NAMALWA (cell line): ENCODE measurements at regions not wholly inside any gene's neighbourhood (a gene's known extent, or its start where the extent isn't known, plus 50 kb on each side); places are given as distances from the start of the nearest gene placed in this dataset.
"Not testable (repeated sequence)": the region's sequence is repeated elsewhere in the genome, so short reads cannot be mapped to it uniquely, and the experiment has no call there.

Experiments
- DNase-seq: peaks from one replicate; pipeline ENCODE4 v3.0.0-alpha.2; 2015; ENCODE audit warnings: low spot score

DNA sequence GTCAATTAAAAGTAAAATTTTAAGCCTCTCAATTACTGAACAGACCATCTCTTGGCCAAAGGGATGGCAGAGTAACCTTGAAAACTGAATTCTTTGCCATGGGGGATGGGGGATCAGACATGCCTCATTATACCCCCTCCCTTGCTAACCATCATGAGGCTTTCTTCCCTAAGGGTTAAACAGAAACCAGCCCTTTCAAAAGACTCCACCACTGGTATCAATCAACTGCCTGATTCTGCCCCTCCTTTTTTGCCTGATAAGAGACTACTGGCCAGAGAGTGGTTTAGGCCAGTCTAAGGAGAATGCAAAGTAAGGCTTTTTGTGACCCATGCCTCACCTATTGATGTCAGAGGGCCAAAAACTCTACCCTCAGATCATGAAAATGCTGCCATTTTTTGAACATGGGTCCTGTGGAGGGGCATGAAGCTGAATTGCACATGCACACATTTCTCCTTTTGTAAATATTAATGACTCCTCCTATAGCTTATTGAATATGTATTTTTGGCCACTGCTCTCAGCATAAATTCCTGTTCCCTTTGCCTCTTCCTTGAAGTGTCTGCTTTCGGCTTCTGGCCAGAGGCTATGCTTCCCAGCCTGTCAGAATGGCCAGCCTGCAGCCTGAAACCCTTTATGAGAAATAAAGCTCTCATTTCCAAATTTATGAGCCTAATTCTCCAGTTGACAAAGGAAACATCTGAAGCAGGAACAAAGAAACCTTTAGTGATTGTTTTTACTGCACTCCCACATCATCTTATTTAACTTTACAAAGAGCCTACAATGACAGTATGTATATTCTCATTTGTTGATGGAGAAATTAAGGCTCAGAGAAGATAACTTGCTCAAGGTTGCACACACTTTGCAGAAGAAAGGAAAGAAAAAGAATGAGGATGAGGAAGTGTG, 270.7 kb upstream of the CELF4 start:
- DNase-seq: no peak

DNA sequence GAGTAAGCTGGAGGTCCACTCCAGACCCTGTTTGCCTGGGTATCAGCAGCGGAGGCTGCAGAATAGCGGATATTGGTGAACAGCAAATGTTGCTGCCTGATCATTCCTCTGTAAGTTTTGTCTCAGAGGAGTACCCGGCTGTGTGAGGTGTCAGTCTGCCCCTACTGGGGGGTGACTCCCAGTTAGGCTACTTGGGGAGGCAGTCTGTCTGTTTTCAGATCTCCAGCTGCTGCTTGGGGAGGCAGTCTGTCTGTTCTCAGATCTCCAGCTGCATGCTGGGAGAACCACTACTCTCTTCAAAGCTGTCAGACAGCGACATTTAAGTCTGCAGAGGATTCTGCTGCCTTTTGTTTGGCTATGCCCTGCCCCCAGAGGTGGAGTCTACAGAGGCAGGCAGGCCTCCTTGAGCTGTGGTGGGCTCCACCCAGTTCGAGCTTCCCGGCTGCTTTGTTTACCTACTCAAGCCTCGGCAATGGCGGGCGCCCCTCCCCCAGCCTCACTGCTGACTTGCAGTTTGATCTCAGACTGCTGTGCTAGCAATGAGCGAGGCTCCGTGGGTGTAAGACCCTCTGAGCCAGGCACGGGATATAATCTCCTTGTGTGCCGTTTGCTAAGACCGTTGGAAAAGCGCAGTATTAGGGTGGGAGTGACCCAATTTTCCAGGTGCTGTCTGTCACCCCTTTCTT, 266.6 kb upstream of the CELF4 start:
- not testable (repeated sequence) for DNase-seq

DNA sequence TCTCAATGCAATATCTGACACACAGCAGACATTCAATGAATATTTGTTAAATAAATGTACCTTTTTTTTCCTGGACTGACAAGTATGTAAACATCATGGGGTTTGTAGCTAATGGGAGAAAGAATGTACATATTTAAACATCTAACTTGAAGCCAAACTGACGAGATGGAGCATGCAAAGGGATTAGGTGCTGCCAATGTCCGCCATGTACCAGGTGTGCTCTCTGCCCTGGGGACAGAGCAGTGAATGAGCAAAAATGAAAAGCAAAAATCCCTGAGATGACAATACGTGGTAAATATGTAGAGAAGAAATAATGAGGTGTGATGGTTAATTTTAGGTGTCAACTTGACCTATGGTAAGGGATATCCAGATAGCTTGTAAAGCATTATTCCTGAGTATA, 247.4 kb upstream of the CELF4 start:
- DNase-seq: no peak

DNA sequence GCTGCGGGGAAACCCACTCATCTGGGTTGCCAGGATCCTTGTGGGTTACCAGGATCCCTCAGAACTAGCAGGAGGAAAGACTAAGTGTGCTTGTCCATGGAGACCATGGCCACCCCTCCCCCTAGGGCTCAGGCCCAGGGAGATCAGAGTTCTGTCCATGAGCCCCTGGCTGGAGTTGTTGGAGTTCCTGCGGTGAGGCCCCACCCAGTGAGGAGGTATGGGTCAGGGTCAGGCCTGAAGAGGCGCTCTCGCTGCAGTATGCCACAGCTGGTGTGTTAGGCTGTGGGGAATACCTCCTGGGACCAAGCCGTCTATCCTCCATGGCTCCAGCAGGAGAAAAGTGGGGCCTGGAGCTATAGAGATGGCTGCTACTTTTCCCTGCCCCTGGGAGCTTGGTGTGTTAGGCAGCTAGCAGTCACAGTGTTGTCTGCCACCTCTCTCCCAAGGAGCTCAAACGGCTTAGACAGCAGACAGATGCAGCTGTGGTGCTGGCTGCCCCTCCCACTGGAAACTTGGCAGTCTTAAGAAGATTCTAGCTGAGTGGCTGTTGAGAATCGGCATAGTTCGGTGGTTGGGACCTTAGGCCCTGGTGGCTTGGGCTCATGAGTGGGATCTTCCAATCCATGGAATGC, 240.3 kb upstream of the CELF4 start:
- DNase-seq: no peak

DNA sequence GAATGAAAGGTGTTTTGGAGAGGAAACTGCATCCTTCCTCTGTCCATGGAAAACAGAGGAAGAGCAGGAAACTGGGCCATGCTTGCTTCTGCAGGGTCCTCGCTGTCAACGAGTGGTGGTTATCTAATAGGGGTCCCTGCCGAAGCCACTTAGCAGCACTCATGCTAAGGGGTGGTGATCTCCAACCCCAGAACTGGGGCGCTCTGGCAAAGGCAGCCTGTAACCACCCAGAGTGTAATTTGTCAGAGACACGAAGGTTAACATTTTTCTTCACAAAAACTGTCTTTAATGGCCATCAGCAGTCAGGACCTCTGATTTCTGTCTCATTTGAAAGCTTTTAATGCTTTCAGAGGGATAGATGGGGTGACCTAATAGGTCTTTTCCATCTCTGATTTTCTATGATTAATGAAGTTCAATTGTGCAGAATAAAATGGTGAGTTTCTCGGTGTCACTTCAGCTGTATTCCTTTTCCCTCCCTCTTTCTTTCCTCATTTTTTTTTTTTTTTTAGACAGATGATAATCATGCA, 231.3 kb upstream of the CELF4 start:
- no peak for DNase-seq

DNA sequence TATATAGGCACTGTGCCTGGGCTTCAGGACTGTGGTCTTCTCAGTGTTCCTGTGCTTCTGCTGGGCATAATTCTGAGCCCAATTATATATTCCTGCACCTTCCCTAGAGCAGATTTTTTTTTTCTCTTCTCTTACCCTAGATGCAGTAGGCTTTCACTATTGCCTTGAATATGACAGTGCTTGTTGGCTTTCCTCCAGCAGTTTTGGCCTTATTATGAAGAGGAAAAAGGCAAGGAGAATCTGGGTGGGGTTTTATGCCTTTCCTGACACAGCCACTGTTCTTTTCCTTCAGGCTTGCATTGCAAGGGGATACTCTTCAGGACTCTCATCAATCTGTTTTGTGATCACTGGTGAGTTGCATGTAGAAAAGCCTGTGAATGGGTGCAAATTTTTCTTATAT, 221.9 kb upstream of the CELF4 start:
- DNase-seq: no peak

DNA sequence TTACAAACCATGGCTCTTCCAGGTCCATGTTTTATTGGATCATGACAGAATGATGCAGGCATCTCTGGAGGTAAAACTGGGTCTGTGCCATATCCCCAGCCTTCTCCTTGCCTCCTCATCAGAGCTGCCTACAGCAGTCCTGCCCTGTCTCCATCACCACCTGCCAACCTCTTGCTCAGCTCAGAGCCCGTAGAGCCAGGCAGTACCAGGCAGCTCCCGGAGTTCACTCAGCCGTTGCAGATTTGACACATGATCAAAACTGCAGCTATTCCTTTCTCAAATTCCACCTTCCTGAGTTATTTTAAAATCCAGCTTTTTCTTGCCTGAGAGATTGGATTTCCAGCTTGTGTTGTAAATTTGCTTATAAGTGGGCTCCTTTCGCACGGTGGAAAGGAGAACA, 218.2 kb upstream of the CELF4 start:
- no peak for DNase-seq

DNA sequence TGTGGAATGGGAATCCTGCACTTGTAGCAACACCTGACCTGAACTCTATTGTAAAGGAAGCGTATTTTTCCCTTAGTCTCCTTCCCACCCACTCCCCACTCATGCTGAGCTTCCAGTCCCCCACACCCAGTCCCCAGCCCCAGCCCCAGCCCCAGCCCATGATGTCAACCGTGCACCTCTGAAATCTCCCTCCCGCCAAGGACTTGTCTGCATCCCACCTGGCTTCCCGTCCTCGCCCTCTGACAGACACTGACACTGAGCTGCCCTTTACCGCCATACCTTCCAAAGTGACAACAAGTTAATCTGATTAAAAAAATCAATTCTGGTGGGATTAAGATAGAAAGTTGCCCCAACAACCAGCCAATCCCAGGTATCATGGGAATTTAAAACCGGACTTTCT, 213.6 kb upstream of the CELF4 start:
- no peak for DNase-seq

DNA sequence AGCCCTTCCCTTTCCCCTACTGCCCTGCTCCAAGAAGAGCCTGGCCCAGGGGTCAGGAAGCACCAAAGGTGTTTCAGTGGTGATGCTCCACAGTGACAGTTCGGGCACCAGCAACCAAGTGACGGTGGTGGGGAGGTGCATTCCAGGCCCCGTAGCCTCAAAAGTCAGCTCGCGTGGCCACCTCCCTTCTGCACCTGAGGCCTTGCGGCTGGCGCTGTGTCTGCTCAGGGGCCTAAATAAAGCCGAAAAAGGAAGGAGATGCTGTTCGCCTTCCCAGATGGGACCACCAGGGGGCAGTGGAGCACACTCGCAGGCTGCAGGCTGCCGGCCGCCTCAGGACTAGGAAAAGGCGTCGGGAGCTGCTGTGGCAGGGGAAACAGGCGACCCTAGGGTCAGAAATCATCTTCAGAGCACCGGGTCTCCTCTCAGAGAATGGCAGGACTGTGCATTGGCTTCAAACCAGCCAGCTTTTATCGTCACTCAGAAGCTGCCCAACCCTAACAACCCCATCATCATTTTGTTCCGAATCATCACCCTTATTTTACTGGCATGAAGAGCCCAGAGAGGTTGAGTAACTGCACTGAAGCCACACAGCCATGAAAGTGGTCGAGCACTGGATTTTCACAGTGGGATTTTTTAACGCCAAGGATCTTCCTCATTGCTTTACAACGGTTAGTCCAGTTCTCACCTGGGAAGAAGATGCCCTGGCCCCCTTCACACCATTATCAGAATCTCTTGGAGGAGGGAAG, 213.0 kb upstream of the CELF4 start:
- peak; percentile 66 for DNase-seq

DNA sequence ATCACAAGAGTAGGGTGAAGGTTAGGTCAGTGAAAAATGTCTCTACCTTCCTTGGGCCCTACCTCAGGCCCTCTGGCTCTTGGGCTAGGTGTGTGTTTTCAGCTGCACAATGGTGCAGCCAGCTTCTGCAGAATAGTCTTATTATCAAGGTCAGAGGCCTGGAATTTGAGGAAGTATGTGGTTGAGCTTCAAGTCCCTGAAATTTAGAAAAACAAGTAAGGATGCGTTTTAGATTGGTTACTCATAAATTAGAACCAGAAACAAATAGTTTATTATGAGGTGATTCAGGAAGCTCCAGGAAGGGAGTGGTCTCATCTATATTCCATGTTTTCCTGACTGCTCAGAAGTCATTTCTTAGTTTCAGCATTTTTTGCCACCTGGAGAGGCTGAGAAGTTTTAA, 204.2 kb upstream of the CELF4 start:
- no peak for DNase-seq

DNA sequence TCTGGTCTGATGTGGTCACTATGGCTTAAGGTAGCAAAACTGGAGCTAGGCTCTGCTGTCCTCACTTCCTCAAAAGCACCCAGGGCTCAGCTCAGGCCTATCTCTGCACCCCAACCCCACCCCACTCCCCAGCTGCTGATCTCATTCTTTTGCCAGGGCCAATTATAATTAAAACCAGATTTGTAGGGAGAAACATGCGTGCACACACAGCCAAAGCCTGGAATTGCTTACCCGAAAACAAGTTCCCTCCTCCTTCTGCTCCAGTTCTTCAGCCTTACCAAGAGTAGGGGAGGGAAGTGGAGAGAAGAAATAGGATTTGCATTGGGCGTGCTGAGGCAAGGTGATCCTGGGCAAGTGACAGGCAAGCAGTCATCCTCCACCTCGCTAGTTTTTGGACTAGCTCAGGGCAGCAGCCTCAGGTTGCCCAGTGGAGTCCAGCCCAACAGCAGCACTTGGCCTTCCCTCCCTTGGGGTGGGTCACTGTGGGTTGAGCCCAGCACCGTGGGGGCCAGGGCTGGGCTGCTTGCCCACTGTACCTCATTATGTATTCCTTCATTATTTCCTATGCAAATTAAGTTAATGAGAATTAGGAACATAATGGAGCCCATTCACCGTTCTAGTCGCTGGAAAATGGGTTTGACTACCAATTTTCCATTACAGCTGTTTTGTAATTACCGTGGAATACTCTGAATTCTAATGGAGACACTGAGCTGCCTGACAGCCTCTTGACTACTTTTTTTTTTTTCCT, 199.1 kb upstream of the CELF4 start:
- DNase-seq: no peak

DNA sequence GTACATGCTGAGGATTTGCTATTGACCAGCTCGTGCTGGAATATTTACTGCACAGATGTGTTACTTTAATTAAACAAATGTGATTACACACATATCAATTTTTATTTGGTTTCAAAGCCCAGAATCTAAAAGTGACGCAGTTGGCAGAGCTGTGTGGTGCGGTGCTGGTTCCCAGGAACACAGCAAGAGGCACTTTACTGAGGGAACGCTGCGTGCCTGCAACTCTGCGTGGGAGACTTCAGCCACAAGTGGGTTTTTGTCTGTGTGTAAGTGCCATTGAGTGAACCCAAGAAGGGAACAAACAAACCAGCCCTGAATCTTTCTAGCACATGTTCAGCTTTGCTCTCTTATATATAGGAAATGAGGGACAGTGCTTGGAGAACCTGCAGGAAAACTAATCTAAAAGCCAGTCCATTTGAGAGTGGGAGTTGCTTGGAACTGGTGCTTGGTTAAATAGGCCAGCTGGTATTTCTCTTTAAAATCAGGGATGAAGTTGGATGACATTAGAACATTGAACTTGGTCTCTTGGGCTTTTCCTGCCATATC, 196.6 kb upstream of the CELF4 start:
- DNase-seq: no peak

DNA sequence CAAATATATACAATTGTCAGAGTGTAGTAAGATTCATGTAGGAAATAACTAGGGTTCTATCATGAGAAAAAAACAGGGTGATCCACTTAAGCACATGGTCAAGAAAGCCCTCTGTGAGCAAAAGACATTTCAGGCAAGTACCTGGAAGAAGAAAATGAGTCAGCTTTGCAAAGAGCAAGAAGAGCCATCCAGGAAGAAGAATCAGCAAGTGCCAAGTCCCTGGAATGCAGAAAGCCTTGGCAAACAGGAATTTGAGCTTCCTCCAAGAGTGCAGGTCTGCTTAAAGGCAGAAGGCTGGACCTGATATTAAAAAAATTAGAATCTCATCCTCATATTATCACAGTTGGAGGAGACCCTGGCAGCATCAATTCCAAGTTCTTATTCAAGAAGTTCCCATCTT, 188.5 kb upstream of the CELF4 start:
- no peak for DNase-seq

DNA sequence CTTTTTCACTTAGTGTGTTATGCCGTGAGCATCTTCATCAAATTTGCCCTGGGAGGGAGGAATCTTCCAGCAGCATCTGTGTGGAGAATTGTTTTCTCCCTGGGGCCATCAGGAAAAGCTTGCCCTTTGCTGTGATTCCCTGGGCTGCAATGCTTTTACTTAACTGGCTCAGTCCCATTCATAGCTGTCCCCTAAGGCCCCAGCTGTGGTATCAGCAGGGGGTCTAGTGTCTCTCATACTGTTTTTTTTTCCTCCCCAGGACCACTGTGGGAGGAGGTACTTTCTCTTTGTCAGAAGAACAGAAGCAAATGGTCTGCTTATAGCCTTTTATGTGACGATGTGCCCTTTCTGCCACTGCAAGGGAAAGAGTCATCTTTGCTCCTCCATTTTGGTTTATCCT, 176.8 kb upstream of the CELF4 start:
- no peak for DNase-seq

DNA sequence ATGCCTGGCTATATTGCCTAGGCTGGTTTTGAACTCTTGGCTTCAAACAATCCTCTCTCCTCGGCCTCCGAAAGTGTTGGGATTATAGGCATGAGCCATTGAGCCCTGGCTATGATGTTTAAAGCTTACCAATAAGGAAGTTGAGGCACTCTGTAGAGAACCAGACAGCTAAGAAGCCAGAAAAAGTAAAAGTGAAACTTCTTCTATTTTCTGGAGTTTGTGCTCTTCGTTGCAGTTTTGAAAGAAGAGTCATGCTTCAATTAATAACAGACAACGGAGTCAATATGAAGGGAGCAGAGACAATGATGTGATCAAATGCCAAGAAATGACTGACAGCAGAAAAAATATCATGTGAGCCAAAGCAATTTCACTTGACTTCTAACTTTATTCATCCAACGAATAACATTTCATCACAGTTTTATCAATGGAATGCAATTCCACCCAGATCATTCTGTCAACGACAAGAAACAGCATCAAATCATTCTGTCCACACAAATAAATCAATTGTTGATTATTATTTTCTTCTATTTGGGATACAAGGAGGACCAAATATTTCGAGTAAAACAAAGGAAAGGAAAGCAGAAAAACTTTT, 175.5 kb upstream of the CELF4 start:
- no peak for DNase-seq

DNA sequence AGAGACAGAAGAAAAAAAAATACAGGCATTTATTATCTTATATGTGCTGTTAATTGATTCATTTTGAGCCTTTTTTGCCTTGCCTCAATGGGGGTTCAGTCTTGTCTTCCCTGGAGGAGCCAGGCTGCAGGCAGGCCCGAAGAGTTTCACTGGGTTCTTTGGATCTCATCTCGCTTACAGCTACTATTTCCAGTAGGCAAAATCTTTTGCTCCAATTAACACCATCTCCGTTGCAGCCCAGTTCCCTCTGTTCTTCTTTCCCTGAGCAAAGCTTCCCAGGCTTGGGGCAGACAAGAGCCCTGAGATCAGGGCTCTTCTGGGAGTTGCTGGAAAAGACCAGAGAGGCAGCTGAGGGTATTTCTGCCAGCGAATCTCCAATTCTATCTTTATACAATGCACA, 168.8 kb upstream of the CELF4 start:
- DNase-seq: no peak

DNA sequence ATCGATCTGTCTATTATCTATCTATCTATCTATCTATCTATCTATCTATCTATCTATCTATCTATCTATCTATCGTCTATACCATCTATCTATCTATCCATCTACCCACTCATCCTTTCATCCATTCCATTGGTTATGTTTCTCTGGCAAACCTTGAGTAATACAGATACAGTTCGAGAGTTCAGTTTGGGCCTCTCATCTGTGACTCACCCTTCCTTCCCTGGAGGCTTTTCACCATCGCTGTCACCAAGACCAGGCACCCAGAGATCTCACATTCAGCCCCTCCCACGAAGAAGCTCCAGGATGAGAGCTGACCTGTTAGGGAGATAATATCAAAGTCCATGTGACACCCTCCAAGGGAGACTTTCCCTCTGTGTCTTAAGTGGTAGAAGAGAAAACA, 164.1 kb upstream of the CELF4 start:
- no peak for DNase-seq

DNA sequence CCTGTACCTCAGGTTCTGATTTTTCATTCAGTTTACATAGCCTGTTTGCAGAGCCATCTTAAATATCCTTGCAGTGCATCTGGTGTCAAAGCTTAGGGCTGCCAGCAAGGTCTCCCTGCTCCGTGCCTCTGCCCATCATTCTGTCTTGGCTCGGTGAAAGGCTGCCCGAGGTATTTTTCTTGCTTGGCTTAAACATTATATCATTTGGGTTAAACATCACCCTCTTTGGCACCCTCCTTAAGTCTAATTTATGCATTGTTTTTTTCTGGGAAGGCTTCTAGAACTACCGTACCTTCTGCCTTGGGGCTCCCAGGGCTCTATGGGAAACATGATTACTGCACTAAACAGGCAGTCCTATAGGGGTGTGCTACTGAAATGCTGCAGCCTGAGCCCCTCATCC, 158.6 kb upstream of the CELF4 start:
- DNase-seq: no peak

DNA sequence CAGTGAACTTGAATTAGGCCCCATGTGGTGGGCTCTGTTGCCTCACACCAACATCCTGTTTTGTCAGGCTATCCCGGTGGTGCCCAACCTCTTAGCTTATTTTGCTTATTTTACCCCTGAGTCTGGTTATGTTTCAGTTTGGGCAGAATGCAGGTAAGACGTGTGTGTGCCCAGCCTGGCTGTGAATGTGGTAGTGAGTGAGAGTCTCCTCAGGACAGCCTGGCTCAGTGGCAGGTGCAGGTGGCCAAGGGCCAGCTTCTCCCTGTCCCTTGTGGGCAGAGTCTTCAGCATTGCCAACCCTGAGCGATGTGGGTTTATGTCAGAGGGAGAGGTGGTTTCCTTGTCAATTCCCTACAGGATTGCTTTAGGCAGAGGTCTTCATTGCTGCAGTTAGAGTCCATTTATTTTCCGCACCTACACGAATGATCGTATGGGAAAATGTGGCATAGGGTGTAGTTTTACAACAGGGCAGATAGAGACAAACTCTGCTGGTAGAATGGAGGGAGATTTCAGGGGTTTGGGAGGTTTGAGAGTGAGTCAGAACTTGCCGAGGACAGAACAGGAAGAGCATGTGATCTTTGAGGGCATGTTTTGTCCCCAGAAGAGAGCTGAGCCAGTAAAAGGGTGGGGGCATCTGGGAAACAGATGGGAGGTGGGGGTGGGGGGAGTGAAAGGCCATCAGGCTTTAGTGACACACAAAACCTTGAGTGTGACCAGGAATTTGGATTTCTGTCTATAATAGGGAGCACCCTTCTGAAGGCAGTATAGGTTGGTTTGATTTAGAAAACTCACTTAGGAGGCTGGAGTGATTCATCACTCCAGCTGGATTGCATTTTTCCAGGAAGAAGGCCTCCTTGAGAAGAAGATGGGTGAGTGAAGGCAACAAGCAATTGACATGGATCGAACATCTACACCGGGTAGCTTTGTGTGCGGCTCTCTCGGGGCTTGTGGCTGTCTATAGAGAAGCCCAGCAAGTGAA, 156.2 kb upstream of the CELF4 start:
- no peak for DNase-seq

DNA sequence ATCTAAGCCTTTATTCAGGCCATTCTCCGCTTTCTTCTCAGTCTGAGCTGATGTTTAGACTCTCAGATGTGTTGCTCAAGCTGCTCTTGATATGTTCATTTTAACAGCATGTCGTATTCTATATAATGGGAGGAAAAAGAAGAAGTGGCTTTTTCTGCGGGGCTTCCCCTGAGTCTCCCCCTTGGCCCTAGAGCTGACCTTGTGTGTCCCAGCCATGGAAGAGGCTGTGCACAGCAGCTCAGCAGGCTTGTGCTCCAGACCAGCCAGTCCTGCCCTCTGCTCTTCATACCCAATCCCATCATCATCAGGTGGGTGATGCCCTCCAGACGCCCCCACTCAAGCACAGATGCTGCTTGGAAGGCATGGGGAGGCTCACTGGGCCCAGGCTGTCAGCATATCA, 155.1 kb upstream of the CELF4 start:
- DNase-seq: no peak
